ENCODE measurements at regions not wholly inside any gene's neighbourhood (a gene's known extent, or its start where the extent isn't known, plus 50 kb on each side); places are given as distances from the start of the nearest gene placed in this dataset.

- TF ChIP-seq KLF16 (IDR thresholded peaks at IDR 0.05) (no peak), ZNF583 (CRISPR knock-in tag; IDR thresholded peaks at IDR 0.05) (no peak), ZNF780A (CRISPR knock-in tag; IDR thresholded peaks at IDR 0.05) (no peak), MAX (CRISPR knock-in tag; IDR thresholded peaks at IDR 0.05) (no peak), SREBF2 (CRISPR knock-in tag; IDR thresholded peaks at IDR 0.05) (no peak), YY1 (IDR thresholded peaks at IDR 0.05; ENCODE audit: borderline replicate concordance in 1 of 3, control insufficient read depth in 1 of 3, extremely low read depth in 1 of 3, insufficient read depth in 3 of 3, insufficient read length in 1 of 3, insufficient replicate concordance in 2 of 3, low read depth in 1 of 3, low read length in 2 of 3) (no peak), EP300 (IDR thresholded peaks at IDR 0.05; ENCODE audit: low read length) (no peak), KAT8 (IDR thresholded peaks at IDR 0.05; ENCODE audit: low read depth) (no peak)
Measured at GRCh38 chr3:13231781-13232666, 158.8 kb upstream of the IQSEC1 start.

Data from K562 (cell line).